GM23338 (cell line): ENCODE measurements at regions not wholly inside any gene's neighbourhood (a gene's known extent, or its start where the extent isn't known, plus 50 kb on each side); places are given as distances from the start of the nearest gene placed in this dataset.

Source experiments
- ATAC-seq: fragments of 200-7000 bp; cut with Tn5 transposase; 3 replicates; pipeline ENCODE4 v1.9.1; 2020
- DNase-seq: peaks from one replicate; pipeline ENCODE4 v3.0.0-alpha.2; 2015; ENCODE audit warnings: low spot score
- H2AFZ ChIP-seq: fragments of 200-600 bp; sonication (generic); 2 replicates; pipeline ENCODE4 v1.8.0; 2016; ENCODE audit warnings: antibody characterized with exemption, mild to moderate bottlenecking, moderate library complexity
- H3F3A ChIP-seq: fragments of 200-600 bp; sonication (generic); replicated peaks from 2 replicates; pipeline ENCODE4 v1.8.0; 2017; ENCODE audit warnings: antibody characterized with exemption, mixed run types, low read depth
- H3K27ac ChIP-seq: fragments of 200-600 bp; sonication (generic); 2 replicates; pipeline ENCODE4 v1.6.1; 2016; ENCODE audit warnings: low read depth
- H3K27me3 ChIP-seq: fragments of 200-600 bp; sonication (generic); 2 replicates; pipeline ENCODE4 v1.8.0; 2016; ENCODE audit warnings: mild to moderate bottlenecking, mixed run types, moderate library complexity; ENCODE audit not compliant: insufficient read depth
- H3K36me3 ChIP-seq: fragments of 200-600 bp; sonication (generic); 2 replicates; pipeline ENCODE4 v1.8.0; 2016; ENCODE audit warnings: mild to moderate bottlenecking; ENCODE audit not compliant: insufficient read depth
- H3K4me1 ChIP-seq: fragments of 200-600 bp; sonication (generic); 2 replicates; pipeline ENCODE4 v1.8.0; 2016; ENCODE audit warnings: mild to moderate bottlenecking, moderate library complexity; ENCODE audit not compliant: insufficient read depth
- H3K4me2 ChIP-seq: fragments of 200-600 bp; sonication (generic); 2 replicates; pipeline ENCODE4 v1.7.1; 2017; ENCODE audit warnings: mixed run types
- H3K4me3 ChIP-seq: fragments of 200-600 bp; sonication (generic); 2 replicates; pipeline ENCODE4 v1.6.1; 2016; ENCODE audit warnings: mixed run types
- H3K79me2 ChIP-seq: fragments of 200-600 bp; sonication (generic); replicated peaks from 2 replicates; pipeline ENCODE4 v1.8.0; 2017; ENCODE audit warnings: mild to moderate bottlenecking; ENCODE audit not compliant: insufficient read depth
- H3K9me2 ChIP-seq: fragments of 200-600 bp; sonication (generic); 2 replicates; pipeline ENCODE4 v1.8.0; 2017; ENCODE audit not compliant: insufficient read depth
- H4K20me1 ChIP-seq: fragments of 200-600 bp; sonication (generic); replicated peaks from 2 replicates; pipeline ENCODE4 v1.8.0; 2017; ENCODE audit warnings: mild to moderate bottlenecking; ENCODE audit not compliant: insufficient read depth
- H3K27ac Mint-ChIP-seq: 2 replicates; pipeline ENCODE4 v1.8.0; 2020; ENCODE audit warnings: inconsistent platforms, mild to moderate bottlenecking, moderate library complexity, mixed read lengths
- H3K27me3 Mint-ChIP-seq: 3 replicates; pipeline ENCODE4 v1.8.0; 2022; ENCODE audit warnings: low read depth, mild to moderate bottlenecking, moderate library complexity, mixed read lengths, inconsistent platforms; ENCODE audit not compliant: insufficient read depth, poor library complexity
- H3K36me3 Mint-ChIP-seq: 3 replicates; pipeline ENCODE4 v1.8.0; 2021; ENCODE audit warnings: low read depth, mild to moderate bottlenecking, inconsistent platforms, moderate library complexity, mixed read lengths
- H3K4me1 Mint-ChIP-seq: 3 replicates; pipeline ENCODE4 v1.8.0; 2020; ENCODE audit warnings: mild to moderate bottlenecking, inconsistent platforms, mixed read lengths
- H3K4me3 Mint-ChIP-seq: 3 replicates; pipeline ENCODE4 v1.8.0; 2021; ENCODE audit warnings: moderate library complexity, mild to moderate bottlenecking, inconsistent platforms, mixed read lengths
- H3K9me3 Mint-ChIP-seq: 3 replicates; pipeline ENCODE4 v1.8.0; 2020; ENCODE audit warnings: moderate library complexity, mild to moderate bottlenecking, inconsistent platforms, mixed read lengths
- CREB1 ChIP-seq: fragments of 250-450 bp; sonication (Bioruptor Pico); IDR thresholded peaks from 2 replicates; pipeline ENCODE4 v1.5.0; 2020; ENCODE audit warnings: low read depth, mild to moderate bottlenecking, moderate library complexity
- EZH2 ChIP-seq: fragments of 200-600 bp; sonication (generic); IDR thresholded peaks from one replicate; pipeline ENCODE4 v1.8.0; 2017; ENCODE audit warnings: antibody characterized with exemption, mild to moderate bottlenecking, low read depth; ENCODE audit not compliant: unreplicated experiment
- EZH2phosphoT487 ChIP-seq: fragments of 200-600 bp; sonication (generic); IDR thresholded peaks from one replicate; pipeline ENCODE4 v1.8.1; 2018; ENCODE audit warnings: antibody characterized with exemption; ENCODE audit not compliant: unreplicated experiment
- JUNB ChIP-seq: IDR thresholded peaks from one replicate; pipeline ENCODE4 v1.6.1; 2016; ENCODE audit warnings: antibody characterized with exemption; ENCODE audit not compliant: unreplicated experiment
- POLR2AphosphoS5 ChIP-seq: IDR thresholded peaks from 2 replicates; pipeline ENCODE4 v1.6.1; 2016; ENCODE audit warnings: antibody characterized with exemption, low read depth
- REST ChIP-seq: IDR thresholded peaks from one replicate; pipeline ENCODE4 v1.6.1; 2018; ENCODE audit warnings: antibody characterized with exemption; ENCODE audit not compliant: unreplicated experiment
- ZNF331 ChIP-seq: fragments of 250-450 bp; sonication (Bioruptor Pico); IDR thresholded peaks from 2 replicates; pipeline ENCODE4 v1.5.0; 2020; ENCODE audit warnings: low read depth, mild to moderate bottlenecking, moderate library complexity
- TF ChIP-seq, protein P1 (sequence below), 2 experiments: fragments of 200-600 bp in 1 of 2; sonication (generic) in 1 of 2; conservative IDR thresholded peaks; 2 replicates each; pipeline versions ENCODE4 v1.5.1 to v1.6.1; 2016 to 2017; ENCODE audit warnings: antibody characterized with exemption in 2 of 2, low read depth in 2 of 2, mild to moderate bottlenecking in 2 of 2, moderate library complexity in 1 of 2
- TF ChIP-seq, protein P2 (sequence below): IDR thresholded peaks from 2 replicates; pipeline ENCODE4 v1.6.1; 2016; ENCODE audit warnings: antibody characterized with exemption

- TF ChIP-seq, protein P1, sequence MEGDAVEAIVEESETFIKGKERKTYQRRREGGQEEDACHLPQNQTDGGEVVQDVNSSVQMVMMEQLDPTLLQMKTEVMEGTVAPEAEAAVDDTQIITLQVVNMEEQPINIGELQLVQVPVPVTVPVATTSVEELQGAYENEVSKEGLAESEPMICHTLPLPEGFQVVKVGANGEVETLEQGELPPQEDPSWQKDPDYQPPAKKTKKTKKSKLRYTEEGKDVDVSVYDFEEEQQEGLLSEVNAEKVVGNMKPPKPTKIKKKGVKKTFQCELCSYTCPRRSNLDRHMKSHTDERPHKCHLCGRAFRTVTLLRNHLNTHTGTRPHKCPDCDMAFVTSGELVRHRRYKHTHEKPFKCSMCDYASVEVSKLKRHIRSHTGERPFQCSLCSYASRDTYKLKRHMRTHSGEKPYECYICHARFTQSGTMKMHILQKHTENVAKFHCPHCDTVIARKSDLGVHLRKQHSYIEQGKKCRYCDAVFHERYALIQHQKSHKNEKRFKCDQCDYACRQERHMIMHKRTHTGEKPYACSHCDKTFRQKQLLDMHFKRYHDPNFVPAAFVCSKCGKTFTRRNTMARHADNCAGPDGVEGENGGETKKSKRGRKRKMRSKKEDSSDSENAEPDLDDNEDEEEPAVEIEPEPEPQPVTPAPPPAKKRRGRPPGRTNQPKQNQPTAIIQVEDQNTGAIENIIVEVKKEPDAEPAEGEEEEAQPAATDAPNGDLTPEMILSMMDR (conservative IDR thresholded peaks at IDR 0.05; ENCODE audit: low read depth in 2 of 2), result no peak
- TF ChIP-seq JUNB (no peak), REST (no peak), CREB1 (CRISPR knock-in tag) (no peak), ZNF331 (no peak), EZH2 (no peak)
Measured at GRCh38 chr6:137761487-137761886, 105.6 kb upstream of the TNFAIP3 start (continued).

GRCh38 chr6:137762168-137763090 is 104.6 kb upstream of the TNFAIP3 start:
- H3K4me3 ChIP-seq, result no peak overlapping the region
- H3K36me3 Mint-ChIP-seq, result no peaks in the 10 kb centered on the region
- H4K20me1 ChIP-seq, result no peaks in the 10 kb centered on the region
- H3K27me3 ChIP-seq, result no peaks in the 10 kb centered on the region
- peaks cover 2% of the 10 kb centered on the region for H3K27me3 Mint-ChIP-seq
- no peaks in the 10 kb centered on the region for H3K4me1 ChIP-seq
- ATAC-seq (no peak), DNase-seq (no peak)
- H3K4me2 ChIP-seq, result no peak overlapping the region
- no peaks in the 10 kb centered on the region for H3K9me3 Mint-ChIP-seq
- H3F3A ChIP-seq, result no peaks in the 10 kb centered on the region
- H3K4me1 Mint-ChIP-seq, result no peaks in the 10 kb centered on the region
- H3K36me3 ChIP-seq, result no peaks in the 10 kb centered on the region
- H3K4me3 Mint-ChIP-seq, result no peak overlapping the region
- H2AFZ ChIP-seq, result no peak overlapping the region
- H3K79me2 ChIP-seq, result no peaks in the 10 kb centered on the region
- no peak overlapping the region for H3K27ac Mint-ChIP-seq
- no peak overlapping the region for H3K27ac ChIP-seq
- peaks cover 5% of the 10 kb centered on the region; the same call in 1 of the 2 replicates for H3K9me2 ChIP-seq
- no peak for TF ChIP-seq JUNB
- TF ChIP-seq, protein P1 (conservative IDR thresholded peaks at IDR 0.05; ENCODE audit: low read depth in 2 of 2), result no peak
- TF ChIP-seq, protein P2, sequence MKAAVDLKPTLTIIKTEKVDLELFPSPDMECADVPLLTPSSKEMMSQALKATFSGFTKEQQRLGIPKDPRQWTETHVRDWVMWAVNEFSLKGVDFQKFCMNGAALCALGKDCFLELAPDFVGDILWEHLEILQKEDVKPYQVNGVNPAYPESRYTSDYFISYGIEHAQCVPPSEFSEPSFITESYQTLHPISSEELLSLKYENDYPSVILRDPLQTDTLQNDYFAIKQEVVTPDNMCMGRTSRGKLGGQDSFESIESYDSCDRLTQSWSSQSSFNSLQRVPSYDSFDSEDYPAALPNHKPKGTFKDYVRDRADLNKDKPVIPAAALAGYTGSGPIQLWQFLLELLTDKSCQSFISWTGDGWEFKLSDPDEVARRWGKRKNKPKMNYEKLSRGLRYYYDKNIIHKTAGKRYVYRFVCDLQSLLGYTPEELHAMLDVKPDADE, result no peak
- TF ChIP-seq ZNF331, result no peak
- TF ChIP-seq REST, result no peak
- no peak for TF ChIP-seq POLR2AphosphoS5
- no peak for TF ChIP-seq EZH2
- TF ChIP-seq EZH2phosphoT487, result no peak
